IMR-90 (cell line): ENCODE measurements at regions not wholly inside any gene's neighbourhood (a gene's known extent, or its start where the extent isn't known, plus 50 kb on each side); places are given as distances from the start of the nearest gene placed in this dataset.

Experiments
- CEBPB ChIP-seq: IDR thresholded peaks from 2 replicates; pipeline ENCODE4 v1.6.1; 2012; ENCODE audit warnings: low read depth, low read length, improper control_type of control experiment
- FOS ChIP-seq: fragments of 150-350 bp; IDR thresholded peaks from 2 replicates; pipeline ENCODE4 v1.6.1; 2016; ENCODE audit warnings: low read depth, low read length
- MAFK ChIP-seq: IDR thresholded peaks from 2 replicates; pipeline ENCODE4 v1.6.1; 2012; ENCODE audit warnings: low read depth, low read length, improper control_type of control experiment
- MXI1 ChIP-seq: IDR thresholded peaks from 2 replicates; pipeline ENCODE4 v1.6.1; 2012; ENCODE audit warnings: low read depth, mild to moderate bottlenecking, low read length, moderate library complexity, borderline replicate concordance
- NFE2L2 ChIP-seq: fragments of 150-350 bp; IDR thresholded peaks from 2 replicates; pipeline ENCODE4 v1.6.1; 2016; ENCODE audit warnings: low read depth, mild to moderate bottlenecking, low read length
- POLR2A ChIP-seq: IDR thresholded peaks from 2 replicates; pipeline ENCODE4 v1.6.1; 2012; ENCODE audit warnings: mild to moderate bottlenecking, low read depth, low read length
- RCOR1 ChIP-seq: IDR thresholded peaks from 2 replicates; pipeline ENCODE4 v1.6.1; 2012; ENCODE audit warnings: mild to moderate bottlenecking, low read length, improper control_type of control experiment; ENCODE audit not compliant: insufficient replicate concordance
- RFX5 ChIP-seq: IDR thresholded peaks from 2 replicates; pipeline ENCODE4 v1.8.0; 2012; ENCODE audit warnings: low read depth, mild to moderate bottlenecking, low read length, moderate library complexity
- SMC3 ChIP-seq: fragments of 150-350 bp; IDR thresholded peaks from 2 replicates; pipeline ENCODE4 v1.6.1; 2016; ENCODE audit warnings: low read depth, mild to moderate bottlenecking, antibody characterized with exemption, low read length, moderate library complexity
- TF ChIP-seq, protein P1 (sequence below): conservative IDR thresholded peaks from 2 replicates; pipeline ENCODE4 v1.5.1; 2012; ENCODE audit warnings: mild to moderate bottlenecking, low read depth, low read length, improper control_type of control experiment
- TF ChIP-seq, protein P2 (sequence below): fragments of 150-350 bp; IDR thresholded peaks from 2 replicates; pipeline ENCODE4 v1.6.1; 2016; ENCODE audit warnings: low read depth, mild to moderate bottlenecking, low read length, moderate library complexity, borderline replicate concordance

DNA sequence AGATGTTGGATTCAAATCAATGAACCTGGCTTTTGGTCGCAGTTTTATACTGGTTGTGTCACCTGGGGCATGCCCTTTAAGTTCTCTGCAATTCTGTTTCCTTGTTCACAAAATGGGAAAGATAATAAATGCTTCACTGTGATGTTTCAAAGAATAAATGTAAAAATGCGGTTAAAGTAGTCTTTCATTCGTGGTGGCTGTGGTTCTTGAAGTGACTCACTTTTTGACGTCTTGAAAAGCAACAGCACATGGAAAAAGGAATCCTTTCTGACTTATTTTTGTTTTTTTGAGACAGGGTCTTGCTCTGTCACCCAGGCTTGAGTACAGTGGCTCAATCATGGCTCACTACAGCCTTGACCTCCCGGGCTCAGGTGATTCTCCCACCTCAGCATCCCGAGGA, 88.4 kb upstream of the SLIT3 start:
- TF ChIP-seq, protein P1, sequence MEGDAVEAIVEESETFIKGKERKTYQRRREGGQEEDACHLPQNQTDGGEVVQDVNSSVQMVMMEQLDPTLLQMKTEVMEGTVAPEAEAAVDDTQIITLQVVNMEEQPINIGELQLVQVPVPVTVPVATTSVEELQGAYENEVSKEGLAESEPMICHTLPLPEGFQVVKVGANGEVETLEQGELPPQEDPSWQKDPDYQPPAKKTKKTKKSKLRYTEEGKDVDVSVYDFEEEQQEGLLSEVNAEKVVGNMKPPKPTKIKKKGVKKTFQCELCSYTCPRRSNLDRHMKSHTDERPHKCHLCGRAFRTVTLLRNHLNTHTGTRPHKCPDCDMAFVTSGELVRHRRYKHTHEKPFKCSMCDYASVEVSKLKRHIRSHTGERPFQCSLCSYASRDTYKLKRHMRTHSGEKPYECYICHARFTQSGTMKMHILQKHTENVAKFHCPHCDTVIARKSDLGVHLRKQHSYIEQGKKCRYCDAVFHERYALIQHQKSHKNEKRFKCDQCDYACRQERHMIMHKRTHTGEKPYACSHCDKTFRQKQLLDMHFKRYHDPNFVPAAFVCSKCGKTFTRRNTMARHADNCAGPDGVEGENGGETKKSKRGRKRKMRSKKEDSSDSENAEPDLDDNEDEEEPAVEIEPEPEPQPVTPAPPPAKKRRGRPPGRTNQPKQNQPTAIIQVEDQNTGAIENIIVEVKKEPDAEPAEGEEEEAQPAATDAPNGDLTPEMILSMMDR, result no peak
- TF ChIP-seq MXI1 (no peak), POLR2A (no peak), SMC3 (no peak), MAFK (no peak), RCOR1 (no peak), NFE2L2 (no peak), FOS (no peak), CEBPB (no peak), RFX5 (no peak)
- TF ChIP-seq, protein P2, sequence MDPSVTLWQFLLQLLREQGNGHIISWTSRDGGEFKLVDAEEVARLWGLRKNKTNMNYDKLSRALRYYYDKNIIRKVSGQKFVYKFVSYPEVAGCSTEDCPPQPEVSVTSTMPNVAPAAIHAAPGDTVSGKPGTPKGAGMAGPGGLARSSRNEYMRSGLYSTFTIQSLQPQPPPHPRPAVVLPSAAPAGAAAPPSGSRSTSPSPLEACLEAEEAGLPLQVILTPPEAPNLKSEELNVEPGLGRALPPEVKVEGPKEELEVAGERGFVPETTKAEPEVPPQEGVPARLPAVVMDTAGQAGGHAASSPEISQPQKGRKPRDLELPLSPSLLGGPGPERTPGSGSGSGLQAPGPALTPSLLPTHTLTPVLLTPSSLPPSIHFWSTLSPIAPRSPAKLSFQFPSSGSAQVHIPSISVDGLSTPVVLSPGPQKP, result no peak
